Esophagus squamous epithelium (tissue), 4 donors: ENCODE measurements at regions not wholly inside any gene's neighbourhood (a gene's known extent, or its start where the extent isn't known, plus 50 kb on each side); places are given as distances from the start of the nearest gene placed in this dataset.
A peak's percentile ranks its signal among the peaks of the same experiment; 100 is the strongest.

ENCODE experiments used
- CTCF ChIP-seq, 6 experiments: fragments of 450-650 bp in 4 of 6; fragments of 200-600 bp in 2 of 6; sonication (generic) in 2 of 6; IDR thresholded peaks; one replicate each; pipeline ENCODE4 v1.5.1; 2016 to 2019; ENCODE audit warnings: antibody characterized with exemption in 6 of 6, mild to moderate bottlenecking in 4 of 6, moderate library complexity in 4 of 6
- POLR2A ChIP-seq, 4 donors: fragments of 450-650 bp; IDR thresholded peaks; one replicate each; pipeline ENCODE4 v1.6.1; 2017; ENCODE audit warnings: antibody characterized with exemption in 4 of 4, mild to moderate bottlenecking in 4 of 4, moderate library complexity in 3 of 4

GRCh38 chr22:26835929-26836528 is 178.6 kb downstream of the MIAT start:
- TF ChIP-seq CTCF (IDR thresholded peaks at IDR 0.05): peak in 5 of 6 experiments; percentile 51 to 76 (median 58)
- no peak for TF ChIP-seq POLR2A (IDR thresholded peaks at IDR 0.05)
